Peyer's patch (tissue), 4 donors: ENCODE measurements at regions not wholly inside any gene's neighbourhood (a gene's known extent, or its start where the extent isn't known, plus 50 kb on each side); places are given as distances from the start of the nearest gene placed in this dataset.

ENCODE experiments used
- CTCF ChIP-seq, 6 experiments: fragments of 450-650 bp in 4 of 6; fragments of 200-600 bp in 2 of 6; sonication (generic) in 1 of 6; IDR thresholded peaks; one replicate each; pipeline ENCODE4 v1.5.1; 2017 to 2019; ENCODE audit warnings: antibody characterized with exemption in 6 of 6, mild to moderate bottlenecking in 3 of 6, moderate library complexity in 1 of 6
- POLR2A ChIP-seq, 2 donors: fragments of 450-650 bp; IDR thresholded peaks; one replicate each; pipeline ENCODE4 v1.5.1; 2017; ENCODE audit warnings: antibody characterized with exemption in 2 of 2, mild to moderate bottlenecking in 2 of 2, moderate library complexity in 2 of 2

GRCh38 chr6:168192901-168193815 is 114.1 kb upstream of the FRMD1 start:
- TF ChIP-seq CTCF (IDR thresholded peaks at IDR 0.05) (no peak), POLR2A (IDR thresholded peaks at IDR 0.05) (no peak)
